ENCODE measurements at regions not wholly inside any gene's neighbourhood (a gene's known extent, or its start where the extent isn't known, plus 50 kb on each side); places are given as distances from the start of the nearest gene placed in this dataset.

- H3K4me1 ChIP-seq, result peaks cover 0 to 32% (median 12%) of the 10 kb centered on the region in 4 donors
- H3K27ac ChIP-seq, result peak overlapping the region in 2 of 4 donors; percentile 51 to 81
- 78 to 81% methylated on average over 5 of the region's 5 CpGs for WGBS, 2 donors
- H3K36me3 ChIP-seq, result no peaks in the 10 kb centered on the region
- no peaks in the 10 kb centered on the region for H3K27me3 ChIP-seq
- H3K9me3 ChIP-seq, result no peaks in the 10 kb centered on the region
- no peak for DNase-seq (ENCODE audit: low spot score in 2 of 2)
- no peak overlapping the region for H3K4me3 ChIP-seq
- TF ChIP-seq POLR2A (IDR thresholded peaks at IDR 0.05) (no peak), CTCF (IDR thresholded peaks at IDR 0.05) (no peak), EP300 (IDR thresholded peaks at IDR 0.05) (no peak)
These were observed 89.2 kb upstream of the CTTNBP2 start for GRCh38 chr7:117962366-117962994.

GRCh38 chr7:117963264-117964197 lies 90.3 kb upstream of the CTTNBP2 start:
- Histone ChIP-seq H3K9me3 (peaks cover 0 to 1% (median 0%) of the 10 kb centered on the region in 4 donors), H3K36me3 (no peaks in the 10 kb centered on the region), H3K27ac (peak overlapping the region in 2 of 4 donors; percentile 51 to 81), H3K4me3 (no peak overlapping the region), H3K4me1 (peaks cover 0 to 32% (median 12%) of the 10 kb centered on the region in 4 donors), H3K27me3 (no peaks in the 10 kb centered on the region)
- TF ChIP-seq POLR2A (IDR thresholded peaks at IDR 0.05) (no peak), EP300 (IDR thresholded peaks at IDR 0.05) (peak in 1 of 2 donors; percentile 66), CTCF (IDR thresholded peaks at IDR 0.05) (no peak)
- 28 to 32% methylated on average over 2 of the region's 2 CpGs for WGBS, 2 donors
- DNase-seq (ENCODE audit: low spot score in 2 of 2), result no peak

GRCh38 chr7:117970801-117971200 lies 97.6 kb upstream of the CTTNBP2 start:
- H3K9me3 ChIP-seq, result peaks cover 0 to 8% (median 0%) of the 10 kb centered on the region in 4 donors
- no peak overlapping the region for H3K27ac ChIP-seq
- no peaks in the 10 kb centered on the region for H3K27me3 ChIP-seq
- no peak overlapping the region for H3K4me3 ChIP-seq
- H3K36me3 ChIP-seq, result no peaks in the 10 kb centered on the region
- TF ChIP-seq EP300 (IDR thresholded peaks at IDR 0.05), result no peak
- TF ChIP-seq POLR2A (IDR thresholded peaks at IDR 0.05), result no peak
- no peak for TF ChIP-seq CTCF (IDR thresholded peaks at IDR 0.05)
- WGBS, 2 donors, result 95 to 97% methylated on average over 2 of the region's 2 CpGs
- no peak for DNase-seq (ENCODE audit: low spot score in 2 of 2)
- peaks cover 0 to 36% (median 2%) of the 10 kb centered on the region in 4 donors for H3K4me1 ChIP-seq

- no peak overlapping the region for H3K4me3 ChIP-seq
- H3K36me3 ChIP-seq, result no peaks in the 10 kb centered on the region
- H3K9me3 ChIP-seq, result peaks cover 0 to 8% (median 0%) of the 10 kb centered on the region in 4 donors
- no peak for DNase-seq (ENCODE audit: low spot score in 2 of 2)
- no peaks in the 10 kb centered on the region for H3K27me3 ChIP-seq
- TF ChIP-seq CTCF (IDR thresholded peaks at IDR 0.05) (no peak), POLR2A (IDR thresholded peaks at IDR 0.05) (no peak), EP300 (IDR thresholded peaks at IDR 0.05) (no peak)
- WGBS, 2 donors, result 81 to 88% methylated on average over 11 of the region's 11 CpGs
- no peak overlapping the region for H3K27ac ChIP-seq
- H3K4me1 ChIP-seq, result peaks cover 0 to 42% (median 2%) of the 10 kb centered on the region in 4 donors
These were observed 98.5 kb upstream of the CTTNBP2 start for GRCh38 chr7:117971556-117972244.
